Nephron (organoid): ENCODE measurements at regions not wholly inside any gene's neighbourhood (a gene's known extent, or its start where the extent isn't known, plus 50 kb on each side); places are given as distances from the start of the nearest gene placed in this dataset.
A peak's percentile ranks its signal among the peaks of the same experiment; 100 is the strongest.

ENCODE experiments used
- H3K27ac Mint-ChIP-seq, 3 experiments: 2 replicates each; pipeline ENCODE4 v1.8.0; 2020; ENCODE audit warnings: mixed read lengths in 3 of 3, mild to moderate bottlenecking in 2 of 3, moderate library complexity in 1 of 3
- H3K27me3 Mint-ChIP-seq: 2 replicates; pipeline ENCODE4 v1.8.0; 2021; ENCODE audit warnings: low read depth, mild to moderate bottlenecking, moderate library complexity, mixed read lengths
- H3K36me3 Mint-ChIP-seq: 2 replicates; pipeline ENCODE4 v1.8.0; 2020; ENCODE audit warnings: low read depth, mixed read lengths
- H3K4me1 Mint-ChIP-seq: 2 replicates; pipeline ENCODE4 v1.8.0; 2020; ENCODE audit warnings: mixed read lengths
- H3K4me3 Mint-ChIP-seq, 3 experiments: 2 replicates each; pipeline ENCODE4 v1.8.0; 2020; ENCODE audit warnings: mild to moderate bottlenecking in 3 of 3, mixed read lengths in 3 of 3, moderate library complexity in 2 of 3
- H3K9me3 Mint-ChIP-seq: 2 replicates; pipeline ENCODE4 v1.8.0; 2020; ENCODE audit warnings: mixed read lengths
- TF ChIP-seq, protein P1 (sequence below), 3 experiments: fragments of 200-600 bp; sonication (generic); IDR thresholded peaks; one replicate each; pipeline ENCODE4 v1.5.0; 2021; ENCODE audit warnings: antibody characterized with exemption in 3 of 3; ENCODE audit not compliant: unreplicated experiment in 3 of 3

DNA sequence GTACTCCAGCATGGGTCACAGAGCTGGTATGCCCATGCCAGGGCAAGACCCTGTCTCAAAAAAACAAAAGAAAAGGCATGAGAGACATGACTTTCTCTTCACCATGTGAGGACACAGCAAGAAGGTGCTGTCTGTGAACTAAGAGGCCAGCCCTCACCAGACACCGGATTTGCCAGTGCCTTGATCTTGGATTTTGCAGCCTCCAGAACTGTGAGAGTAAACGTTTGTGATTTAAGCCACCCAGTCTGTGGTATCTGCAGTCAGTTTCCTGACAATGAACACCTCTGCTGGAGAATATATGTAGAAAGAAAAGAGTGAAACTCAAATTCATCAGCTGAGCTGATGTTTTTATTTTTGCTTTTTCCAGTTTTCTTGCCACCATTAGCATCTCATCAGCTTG is 166.3 kb upstream of the RAB4A start:
- Mint-ChIP-seq H3K4me1 (peaks cover 23% of the 10 kb centered on the region), H3K9me3 (no peaks in the 10 kb centered on the region), H3K4me3 (no peak overlapping the region), H3K27me3 (peaks cover 18% of the 10 kb centered on the region), H3K27ac (no peak overlapping the region), H3K36me3 (no peaks in the 10 kb centered on the region)
- TF ChIP-seq, protein P1, sequence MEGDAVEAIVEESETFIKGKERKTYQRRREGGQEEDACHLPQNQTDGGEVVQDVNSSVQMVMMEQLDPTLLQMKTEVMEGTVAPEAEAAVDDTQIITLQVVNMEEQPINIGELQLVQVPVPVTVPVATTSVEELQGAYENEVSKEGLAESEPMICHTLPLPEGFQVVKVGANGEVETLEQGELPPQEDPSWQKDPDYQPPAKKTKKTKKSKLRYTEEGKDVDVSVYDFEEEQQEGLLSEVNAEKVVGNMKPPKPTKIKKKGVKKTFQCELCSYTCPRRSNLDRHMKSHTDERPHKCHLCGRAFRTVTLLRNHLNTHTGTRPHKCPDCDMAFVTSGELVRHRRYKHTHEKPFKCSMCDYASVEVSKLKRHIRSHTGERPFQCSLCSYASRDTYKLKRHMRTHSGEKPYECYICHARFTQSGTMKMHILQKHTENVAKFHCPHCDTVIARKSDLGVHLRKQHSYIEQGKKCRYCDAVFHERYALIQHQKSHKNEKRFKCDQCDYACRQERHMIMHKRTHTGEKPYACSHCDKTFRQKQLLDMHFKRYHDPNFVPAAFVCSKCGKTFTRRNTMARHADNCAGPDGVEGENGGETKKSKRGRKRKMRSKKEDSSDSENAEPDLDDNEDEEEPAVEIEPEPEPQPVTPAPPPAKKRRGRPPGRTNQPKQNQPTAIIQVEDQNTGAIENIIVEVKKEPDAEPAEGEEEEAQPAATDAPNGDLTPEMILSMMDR (IDR thresholded peaks at IDR 0.05; ENCODE audit: unreplicated experiment in 3 of 3): no peak

DNA sequence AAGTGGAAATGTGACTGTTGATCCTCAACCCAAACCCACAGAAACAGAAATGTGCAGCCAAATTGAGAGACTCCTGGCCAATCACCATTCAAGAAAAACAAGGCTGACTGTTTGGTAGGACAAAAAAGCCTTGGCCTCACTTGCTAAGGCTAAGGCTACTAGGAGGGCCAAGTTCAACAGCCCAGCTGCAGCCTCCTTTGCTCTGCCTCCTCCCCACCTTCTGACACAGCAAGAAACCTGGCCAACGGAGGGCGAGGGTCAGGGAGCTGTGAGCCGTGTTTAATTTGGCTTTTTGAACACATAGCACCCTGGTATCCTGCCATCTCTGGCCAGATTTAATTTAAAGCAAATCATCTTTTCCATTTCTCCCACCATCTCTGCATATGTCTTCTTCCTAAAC is 165.8 kb upstream of the RAB4A start:
- no peaks in the 10 kb centered on the region for H3K36me3 Mint-ChIP-seq
- TF ChIP-seq, protein P1 (IDR thresholded peaks at IDR 0.05; ENCODE audit: unreplicated experiment in 3 of 3): no peak
- H3K27ac Mint-ChIP-seq: no peak overlapping the region
- H3K4me1 Mint-ChIP-seq: peaks cover 28% of the 10 kb centered on the region
- H3K4me3 Mint-ChIP-seq: no peak overlapping the region
- H3K27me3 Mint-ChIP-seq: peaks cover 18% of the 10 kb centered on the region
- H3K9me3 Mint-ChIP-seq: no peaks in the 10 kb centered on the region

DNA sequence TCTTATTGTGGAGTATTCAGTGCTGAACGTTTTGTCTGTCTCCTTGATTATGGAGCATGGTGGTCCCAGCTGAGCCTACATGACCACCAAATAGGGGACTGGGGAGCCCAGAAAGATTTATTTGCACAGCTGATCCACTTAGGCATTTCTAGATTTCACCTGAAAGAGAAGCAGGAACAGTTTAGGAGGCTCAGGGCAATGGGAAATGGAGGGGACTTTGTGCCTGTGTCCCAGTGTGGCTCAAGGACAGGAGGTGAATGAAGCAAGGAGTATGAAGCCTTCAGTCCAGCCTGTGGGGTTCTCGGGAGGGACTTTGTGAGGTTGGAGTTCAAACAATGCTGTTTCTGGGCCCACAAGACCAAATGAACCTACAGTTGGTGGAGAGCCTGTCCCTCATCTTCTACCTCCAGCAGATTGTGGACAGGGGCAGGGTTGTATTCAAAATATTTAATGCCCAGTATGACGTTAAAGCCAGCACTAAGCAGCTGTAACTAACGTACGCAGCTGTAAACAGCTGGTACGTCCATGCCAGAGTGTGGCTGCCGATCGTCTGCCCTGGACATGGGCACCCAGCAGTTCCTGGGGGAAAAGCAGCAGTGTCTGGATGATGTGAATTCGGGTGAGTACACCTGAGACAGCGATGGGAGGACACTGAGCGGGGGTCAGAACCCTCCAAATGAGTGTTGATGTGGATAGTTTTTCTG is 164.9 kb upstream of the RAB4A start:
- TF ChIP-seq, protein P1 (IDR thresholded peaks at IDR 0.05; ENCODE audit: unreplicated experiment in 3 of 3): no peak
- peaks cover 34% of the 10 kb centered on the region for H3K4me1 Mint-ChIP-seq
- no peaks in the 10 kb centered on the region for H3K9me3 Mint-ChIP-seq
- no peak overlapping the region for H3K27ac Mint-ChIP-seq
- no peaks in the 10 kb centered on the region for H3K36me3 Mint-ChIP-seq
- no peak overlapping the region for H3K4me3 Mint-ChIP-seq
- peaks cover 18% of the 10 kb centered on the region for H3K27me3 Mint-ChIP-seq

DNA sequence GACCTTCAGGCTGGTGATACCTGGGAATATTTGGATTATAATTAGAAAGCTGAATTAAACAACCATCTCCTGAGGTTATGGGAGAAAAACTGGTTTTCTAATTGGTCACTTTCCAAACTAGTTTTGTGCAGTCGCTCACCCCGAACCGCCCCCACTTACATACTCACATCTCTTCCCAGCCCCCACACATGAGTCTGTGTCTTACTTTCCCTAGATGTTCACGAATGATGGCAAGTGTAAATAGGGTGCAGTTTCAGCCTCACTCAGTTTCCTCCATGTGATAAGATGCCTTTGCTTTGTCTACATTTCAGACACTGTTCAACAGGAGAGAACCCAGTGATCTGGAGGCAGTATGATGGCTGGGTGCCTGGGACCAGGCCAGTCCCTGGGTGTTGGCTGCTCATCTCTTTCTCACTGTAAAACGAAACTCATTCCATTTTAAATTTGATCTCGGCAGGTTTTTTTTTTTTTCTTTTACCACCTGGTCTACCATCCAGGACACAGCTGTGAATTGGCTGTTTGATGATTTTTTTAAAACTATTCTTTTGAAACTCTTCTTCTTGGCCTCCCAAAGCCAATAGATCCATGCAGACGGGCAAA is 164.3 kb upstream of the RAB4A start:
- H3K9me3 Mint-ChIP-seq: no peaks in the 10 kb centered on the region
- peaks cover 39% of the 10 kb centered on the region for H3K4me1 Mint-ChIP-seq
- no peaks in the 10 kb centered on the region for H3K36me3 Mint-ChIP-seq
- no peak overlapping the region for H3K4me3 Mint-ChIP-seq
- H3K27ac Mint-ChIP-seq: no peak overlapping the region
- TF ChIP-seq, protein P1 (IDR thresholded peaks at IDR 0.05; ENCODE audit: unreplicated experiment in 3 of 3): no peak
- H3K27me3 Mint-ChIP-seq: peaks cover 18% of the 10 kb centered on the region

DNA sequence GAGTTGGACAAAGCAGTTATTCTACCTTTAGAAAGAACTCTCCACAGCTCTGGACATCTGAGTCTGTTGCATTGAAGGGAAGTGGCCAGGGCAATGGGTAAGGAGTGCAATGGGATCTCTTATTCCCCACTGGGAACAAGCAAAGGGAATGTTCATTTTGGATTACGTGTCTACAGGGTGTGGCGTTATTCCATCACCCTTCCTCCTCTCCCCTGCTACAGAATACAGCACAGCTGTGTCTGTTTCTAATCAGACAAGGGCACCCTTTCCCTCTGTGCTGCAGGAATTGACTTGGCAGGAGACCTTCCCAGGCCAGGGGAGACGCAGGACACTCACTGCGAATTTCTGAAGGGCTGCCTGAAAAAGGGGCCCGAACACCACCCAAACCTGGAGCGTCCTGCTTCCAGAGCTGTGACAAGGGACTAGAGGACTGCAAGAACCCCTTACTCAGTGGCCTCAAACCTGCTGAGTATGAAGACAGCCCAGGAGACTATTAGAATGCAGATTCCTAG is 163.6 kb upstream of the RAB4A start:
- H3K27me3 Mint-ChIP-seq: peaks cover 18% of the 10 kb centered on the region
- peaks cover 44% of the 10 kb centered on the region for H3K4me1 Mint-ChIP-seq
- TF ChIP-seq, protein P1 (IDR thresholded peaks at IDR 0.05; ENCODE audit: unreplicated experiment in 3 of 3): no peak
- no peaks in the 10 kb centered on the region for H3K9me3 Mint-ChIP-seq
- no peak overlapping the region for H3K4me3 Mint-ChIP-seq
- H3K36me3 Mint-ChIP-seq: no peaks in the 10 kb centered on the region
- H3K27ac Mint-ChIP-seq: peak overlapping the region in 1 of 3 experiments; percentile 29
